Fibroblast of lung (primary cell): ENCODE measurements at regions not wholly inside any gene's neighbourhood (a gene's known extent, or its start where the extent isn't known, plus 50 kb on each side); places are given as distances from the start of the nearest gene placed in this dataset.

Experiments
- EZH2 ChIP-seq: IDR thresholded peaks from 2 replicates; pipeline ENCODE4 v1.5.1; 2012; ENCODE audit warnings: low read length, control low read depth, mild to moderate bottlenecking; ENCODE audit errors: missing control alignments
- TF ChIP-seq, protein P1 (sequence below), 2 donors: IDR thresholded peaks in 1 of 2; conservative IDR thresholded peaks in 1 of 2; 1 replicate in 1 of 2; 2 replicates in 1 of 2; pipeline ENCODE4 v1.5.1; 2011 to 2012; ENCODE audit warnings: low read length in 2 of 2, control low read depth in 1 of 2, inconsistent platforms in 1 of 2, low read depth in 1 of 2, mild to moderate bottlenecking in 1 of 2

DNA sequence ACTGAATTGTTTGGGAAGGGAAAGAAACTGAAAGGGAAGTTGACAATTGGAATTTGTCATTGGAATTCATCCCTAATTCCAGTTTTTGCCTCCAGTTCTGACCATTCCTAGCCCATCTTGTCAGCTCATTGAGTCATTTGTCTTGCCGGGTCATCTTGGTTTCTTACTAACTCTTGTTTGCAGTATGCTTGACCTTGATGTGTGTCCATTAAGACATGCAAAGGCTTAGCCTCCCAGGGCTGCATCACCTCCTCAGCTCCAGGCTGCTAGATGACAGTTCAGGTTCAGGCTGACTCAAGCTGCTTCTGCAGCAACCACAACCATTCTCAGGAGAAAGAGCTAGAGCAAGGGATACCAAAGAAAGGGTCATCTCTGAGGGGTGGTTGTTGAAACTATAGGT, 151.3 kb upstream of the PTGFR start:
- TF ChIP-seq, protein P1, sequence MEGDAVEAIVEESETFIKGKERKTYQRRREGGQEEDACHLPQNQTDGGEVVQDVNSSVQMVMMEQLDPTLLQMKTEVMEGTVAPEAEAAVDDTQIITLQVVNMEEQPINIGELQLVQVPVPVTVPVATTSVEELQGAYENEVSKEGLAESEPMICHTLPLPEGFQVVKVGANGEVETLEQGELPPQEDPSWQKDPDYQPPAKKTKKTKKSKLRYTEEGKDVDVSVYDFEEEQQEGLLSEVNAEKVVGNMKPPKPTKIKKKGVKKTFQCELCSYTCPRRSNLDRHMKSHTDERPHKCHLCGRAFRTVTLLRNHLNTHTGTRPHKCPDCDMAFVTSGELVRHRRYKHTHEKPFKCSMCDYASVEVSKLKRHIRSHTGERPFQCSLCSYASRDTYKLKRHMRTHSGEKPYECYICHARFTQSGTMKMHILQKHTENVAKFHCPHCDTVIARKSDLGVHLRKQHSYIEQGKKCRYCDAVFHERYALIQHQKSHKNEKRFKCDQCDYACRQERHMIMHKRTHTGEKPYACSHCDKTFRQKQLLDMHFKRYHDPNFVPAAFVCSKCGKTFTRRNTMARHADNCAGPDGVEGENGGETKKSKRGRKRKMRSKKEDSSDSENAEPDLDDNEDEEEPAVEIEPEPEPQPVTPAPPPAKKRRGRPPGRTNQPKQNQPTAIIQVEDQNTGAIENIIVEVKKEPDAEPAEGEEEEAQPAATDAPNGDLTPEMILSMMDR (conservative IDR thresholded peaks at IDR 0.05 in 1 of 2, IDR thresholded peaks at IDR 0.05 in 1 of 2; ENCODE audit: low read depth in 1 of 2, low read length in 2 of 2) = no peak
- no peak for TF ChIP-seq EZH2
